Spleen (tissue), 11 donors: ENCODE measurements at regions not wholly inside any gene's neighbourhood (a gene's known extent, or its start where the extent isn't known, plus 50 kb on each side); places are given as distances from the start of the nearest gene placed in this dataset.
A peak's percentile ranks its signal among the peaks of the same experiment; 100 is the strongest.
"Not testable (repeated sequence)": the region's sequence is repeated elsewhere in the genome, so short reads cannot be mapped to it uniquely, and the experiment has no call there.

Source experiments
- DNase-seq: peaks from one replicate; pipeline ENCODE4 v3.0.0-alpha.2; 2020
- H3K27ac ChIP-seq, 8 donors: fragments of 200-600 bp; sonication (generic) in 7 of 8; 1 replicate in 4 of 8; 2 replicates in 4 of 8; pipeline versions ENCODE4 v1.5.0 to v1.8.0; 2016 to 2021; ENCODE audit warnings: inconsistent platforms in 4 of 8, mild to moderate bottlenecking in 4 of 8, moderate library complexity in 1 of 8
- H3K27me3 ChIP-seq, 7 donors: fragments of 200-600 bp; sonication (generic) in 6 of 7; replicated peaks in 1 of 7; 1 replicate in 4 of 7; 2 replicates in 3 of 7; pipeline versions ENCODE4 v1.5.0 to v1.8.0; 2016 to 2021; ENCODE audit warnings: inconsistent platforms in 3 of 7, mild to moderate bottlenecking in 1 of 7
- H3K36me3 ChIP-seq, 6 donors: fragments of 200-600 bp; sonication (generic) in 5 of 6; 1 replicate in 4 of 6; 2 replicates in 2 of 6; pipeline versions ENCODE4 v1.5.0 to v1.8.0; 2016 to 2021; ENCODE audit warnings: inconsistent platforms in 2 of 6
- H3K4me1 ChIP-seq, 6 donors: fragments of 200-600 bp; sonication (generic) in 5 of 6; 1 replicate in 3 of 6; 2 replicates in 3 of 6; pipeline versions ENCODE4 v1.5.0 to v1.8.0; 2016 to 2021; ENCODE audit warnings: inconsistent platforms in 3 of 6
- H3K4me3 ChIP-seq, 8 donors: fragments of 200-600 bp; sonication (generic) in 7 of 8; 1 replicate in 4 of 8; 2 replicates in 4 of 8; pipeline versions ENCODE4 v1.5.0 to v1.8.0; 2016 to 2021; ENCODE audit warnings: inconsistent platforms in 4 of 8, mild to moderate bottlenecking in 4 of 8, moderate library complexity in 2 of 8
- H3K9me3 ChIP-seq, 8 donors: fragments of 200-600 bp; sonication (generic) in 7 of 8; 1 replicate in 4 of 8; 2 replicates in 4 of 8; pipeline versions ENCODE4 v1.5.0 to v1.8.0; 2016 to 2021; ENCODE audit warnings: inconsistent platforms in 4 of 8
- POLR2A ChIP-seq, 3 donors: fragments of 450-650 bp; IDR thresholded peaks; one replicate each; pipeline ENCODE4 v1.5.1; 2017; ENCODE audit warnings: antibody characterized with exemption in 3 of 3, mild to moderate bottlenecking in 1 of 3
- POLR2AphosphoS5 ChIP-seq, 3 donors: sonication (generic); formaldehyde crosslinking; IDR thresholded peaks; one replicate each; pipeline ENCODE4 v1.5.1; 2017; ENCODE audit warnings: antibody characterized with exemption in 3 of 3
- WGBS, 5 donors: extraction: QIAGEN DNeasy Blood & Tissue Kit in 3 of 5; methylation state at CpG; one replicate each; pipeline versions ENCODE4 v1.1.5 to v1.1.7; 2013 to 2018; 5-methylcytosine and 5-hydroxymethylcytosine counted together
- intact Hi-C: fragments of 100-400 bp; cut with DNase I; formaldehyde crosslinking; loops from one replicate; pipeline ENCODE4 v1.15.0; 2023; ENCODE audit warnings: low total_unique reads
- TF ChIP-seq, protein P1 (sequence below), 11 experiments: fragments of 200-600 bp in 7 of 11; fragments of 450-650 bp in 4 of 11; sonication (generic) in 4 of 11; IDR thresholded peaks in 8 of 11; conservative IDR thresholded peaks in 3 of 11; 1 replicate in 7 of 11; 2 replicates in 4 of 11; pipeline versions ENCODE4 v1.4.0 to v1.8.0; 2016 to 2021; ENCODE audit warnings: antibody characterized with exemption in 11 of 11, inconsistent platforms in 4 of 11, mild to moderate bottlenecking in 1 of 11
- donor health status: healthy with polysubstance abuse.
- donor health status: DM: no; HTN: no; CAD: no; lungs with moderate emphysema.
- donor health status: DM: no; HTN: no; CAD: no.
- donor health status: Bipolar disorder and iron deficiency.
- donor health status: healthy.
- donor health status: DM: no; HTN: no; CAD: no.
- donor health status: DM: yes; HTN: yes; CAD: no.

GRCh38 chr14:53368711-53369201, 215.6 kb upstream of the DDHD1 start:
- intact Hi-C loops: no loop called here
- Histone ChIP-seq H3K9me3 (peaks cover 0 to 5% (median 0%) of the 10 kb centered on the region in 8 donors), H3K36me3 (no peaks in the 10 kb centered on the region), H3K4me3 (no peak overlapping the region), H3K4me1 (peaks cover 0 to 4% (median 0%) of the 10 kb centered on the region in 6 donors), H3K27ac (peak overlapping the region in 4 of 8 donors; percentile 23 to 56 (median 38)), H3K27me3 (no peaks in the 10 kb centered on the region)
- DNase-seq: no peak
- TF ChIP-seq, protein P1, sequence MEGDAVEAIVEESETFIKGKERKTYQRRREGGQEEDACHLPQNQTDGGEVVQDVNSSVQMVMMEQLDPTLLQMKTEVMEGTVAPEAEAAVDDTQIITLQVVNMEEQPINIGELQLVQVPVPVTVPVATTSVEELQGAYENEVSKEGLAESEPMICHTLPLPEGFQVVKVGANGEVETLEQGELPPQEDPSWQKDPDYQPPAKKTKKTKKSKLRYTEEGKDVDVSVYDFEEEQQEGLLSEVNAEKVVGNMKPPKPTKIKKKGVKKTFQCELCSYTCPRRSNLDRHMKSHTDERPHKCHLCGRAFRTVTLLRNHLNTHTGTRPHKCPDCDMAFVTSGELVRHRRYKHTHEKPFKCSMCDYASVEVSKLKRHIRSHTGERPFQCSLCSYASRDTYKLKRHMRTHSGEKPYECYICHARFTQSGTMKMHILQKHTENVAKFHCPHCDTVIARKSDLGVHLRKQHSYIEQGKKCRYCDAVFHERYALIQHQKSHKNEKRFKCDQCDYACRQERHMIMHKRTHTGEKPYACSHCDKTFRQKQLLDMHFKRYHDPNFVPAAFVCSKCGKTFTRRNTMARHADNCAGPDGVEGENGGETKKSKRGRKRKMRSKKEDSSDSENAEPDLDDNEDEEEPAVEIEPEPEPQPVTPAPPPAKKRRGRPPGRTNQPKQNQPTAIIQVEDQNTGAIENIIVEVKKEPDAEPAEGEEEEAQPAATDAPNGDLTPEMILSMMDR (IDR thresholded peaks at IDR 0.05 in 8 of 11, conservative IDR thresholded peaks at IDR 0.05 in 3 of 11): no peak
- TF ChIP-seq POLR2AphosphoS5 (IDR thresholded peaks at IDR 0.05): no peak

DNA sequence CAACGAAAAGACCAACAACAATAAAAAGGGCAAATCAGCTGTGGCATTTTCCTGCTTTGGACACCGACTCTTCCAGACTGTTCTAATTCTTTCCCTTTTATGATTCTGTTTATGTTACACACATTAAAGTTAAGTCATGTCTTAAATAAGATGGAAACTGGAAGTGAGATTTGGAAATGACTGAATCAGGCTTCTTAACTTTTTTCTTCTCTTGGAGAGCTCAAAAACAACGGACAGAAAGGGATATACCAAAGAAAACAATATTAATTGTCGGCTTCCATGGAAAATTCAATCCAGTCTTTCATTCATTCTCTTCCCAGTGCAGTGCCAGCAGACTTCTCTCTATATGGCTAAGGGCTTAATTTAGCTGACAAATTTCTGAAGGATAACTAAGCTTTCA, 214.9 kb upstream of the DDHD1 start:
- H3K9me3 ChIP-seq: peaks cover 0 to 9% (median 0%) of the 10 kb centered on the region in 8 donors
- TF ChIP-seq, protein P1 (IDR thresholded peaks at IDR 0.05 in 8 of 11, conservative IDR thresholded peaks at IDR 0.05 in 3 of 11): no peak
- TF ChIP-seq POLR2A (IDR thresholded peaks at IDR 0.05) (no peak), POLR2AphosphoS5 (IDR thresholded peaks at IDR 0.05) (no peak)
- H3K4me3 ChIP-seq: no peak overlapping the region
- WGBS, 5 donors: 47 to 71% (median 65%) methylated on average over 4 of the region's 4 CpGs
- H3K27ac ChIP-seq: peak overlapping the region in 6 of 8 donors; percentile 2 to 56 (median 37)
- DNase-seq: no peak
- peaks cover 0 to 4% (median 0%) of the 10 kb centered on the region in 6 donors for H3K4me1 ChIP-seq
- intact Hi-C loops: no loop called here
- no peaks in the 10 kb centered on the region for H3K36me3 ChIP-seq
- no peaks in the 10 kb centered on the region for H3K27me3 ChIP-seq

- Histone ChIP-seq H3K4me1 (peaks cover 0 to 4% (median 0%) of the 10 kb centered on the region in 6 donors), H3K27me3 (no peaks in the 10 kb centered on the region), H3K27ac (peak overlapping the region in 4 of 8 donors; percentile 23 to 56 (median 37)), H3K36me3 (no peaks in the 10 kb centered on the region), H3K9me3 (peaks cover 0 to 13% (median 0%) of the 10 kb centered on the region in 8 donors), H3K4me3 (no peak overlapping the region)
- no peak for DNase-seq
- TF ChIP-seq, protein P1 (IDR thresholded peaks at IDR 0.05 in 8 of 11, conservative IDR thresholded peaks at IDR 0.05 in 3 of 11): no peak
- no peak for TF ChIP-seq POLR2A (IDR thresholded peaks at IDR 0.05)
- no peak for TF ChIP-seq POLR2AphosphoS5 (IDR thresholded peaks at IDR 0.05)
- 71 to 84% (median 83%) methylated on average over 4 of the region's 4 CpGs for WGBS, 5 donors
- intact Hi-C loops: no loop called here
Observed at GRCh38 chr14:53367644-53368026, 214.5 kb upstream of the DDHD1 start.

DNA sequence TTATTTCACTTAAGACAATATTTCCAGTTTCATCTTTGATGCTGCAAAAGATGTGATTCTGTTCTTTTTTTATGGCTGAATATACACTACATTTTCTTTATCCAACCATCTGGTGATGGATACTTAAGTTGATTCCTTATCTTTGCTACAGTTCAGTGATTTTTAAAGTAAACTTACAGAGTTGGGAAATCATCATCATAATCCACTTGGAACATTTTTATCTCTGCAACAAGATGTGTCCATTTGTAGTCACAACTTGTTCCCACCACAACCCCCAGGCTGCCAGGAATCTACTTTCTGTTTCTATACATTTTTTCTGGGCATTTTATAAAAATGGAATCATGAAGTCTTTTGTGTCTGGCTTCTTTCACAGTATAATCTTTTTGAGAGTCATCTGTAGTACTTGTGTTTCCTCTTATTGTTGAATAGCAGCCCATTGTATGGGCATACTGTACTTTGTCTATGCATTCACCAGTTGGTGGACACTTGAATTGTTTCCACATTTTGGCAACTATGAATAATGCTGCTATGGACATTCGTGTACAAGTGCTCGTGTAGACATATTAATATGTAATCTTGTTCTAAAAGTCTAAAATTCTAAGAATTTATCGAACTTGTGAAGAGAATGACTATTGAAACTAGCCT, 212.5 kb upstream of the DDHD1 start:
- TF ChIP-seq POLR2A (IDR thresholded peaks at IDR 0.05) (no peak), POLR2AphosphoS5 (IDR thresholded peaks at IDR 0.05) (no peak)
- TF ChIP-seq, protein P1 (IDR thresholded peaks at IDR 0.05 in 8 of 11, conservative IDR thresholded peaks at IDR 0.05 in 3 of 11): no peak
- intact Hi-C loops: no loop called here
- H3K36me3 ChIP-seq: no peaks in the 10 kb centered on the region
- WGBS, 5 donors: 80 to 88% (median 84%) methylated on average over 3 of the region's 3 CpGs
- no peak overlapping the region for H3K4me3 ChIP-seq
- no peak for DNase-seq
- H3K4me1 ChIP-seq: peaks cover 0 to 4% (median 0%) of the 10 kb centered on the region in 6 donors
- H3K27ac ChIP-seq: no peak overlapping the region
- peaks cover 0 to 17% (median 0%) of the 10 kb centered on the region in 8 donors for H3K9me3 ChIP-seq
- no peaks in the 10 kb centered on the region for H3K27me3 ChIP-seq

DNA sequence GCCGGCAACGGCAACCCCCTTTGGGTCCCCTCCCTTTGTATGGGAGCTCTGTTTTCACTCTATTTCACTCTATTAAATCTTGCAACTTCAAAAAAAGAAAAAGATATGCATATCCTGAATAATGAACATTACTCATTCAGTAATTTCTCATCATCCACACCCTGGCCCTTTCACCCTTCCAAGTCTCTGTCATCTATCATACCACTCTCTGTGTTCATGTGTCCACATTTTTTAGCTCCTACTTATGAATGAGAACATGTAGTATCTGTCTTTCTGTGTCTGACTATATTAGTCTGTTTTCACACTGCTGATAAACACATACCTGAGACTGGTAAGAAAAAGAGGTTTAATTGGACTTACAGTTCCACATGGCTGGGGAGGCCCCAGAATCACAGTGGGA, 209.8 kb upstream of the DDHD1 start:
- H3K9me3 ChIP-seq: peaks cover 0 to 17% (median 0%) of the 10 kb centered on the region in 8 donors
- WGBS, 5 donors: 93 to 100% (median 97%) methylated on average over 2 of the region's 2 CpGs
- H3K36me3 ChIP-seq, H3K4me3 ChIP-seq, DNase-seq, H3K4me1 ChIP-seq, intact Hi-C loops, H3K27me3 ChIP-seq, H3K27ac ChIP-seq: not testable (repeated sequence)
